HepG2 (cell line): ENCODE measurements at regions not wholly inside any gene's neighbourhood (a gene's known extent, or its start where the extent isn't known, plus 50 kb on each side); places are given as distances from the start of the nearest gene placed in this dataset.

ENCODE experiments used
- ATAC-seq: fragments of 200-7000 bp; cut with Tn5 transposase; 3 replicates; pipeline ENCODE4 v1.9.1; 2020; ENCODE audit warnings: mild to moderate bottlenecking, moderate library complexity
- BruUV-seq: library from RNA; stranded (reverse); fragments of 400-500 nt; replicated peaks from 2 replicates; lab custom pipeline; 2021; lab: Mats Ljungman, UMichigan
- CTCF ChIA-PET: fragments of 300-600 bp; formaldehyde crosslinking; extraction: SDS; loops from one replicate; lab custom pipeline; 2021; ENCODE audit warnings: low total read pairs, inconsistent platforms, low intra/inter-chr PET ratio; lab: Yijun Ruan, JAX
- POLR2A ChIA-PET: fragments of 350-600 bp; sonication (Branson Sonifier 250); formaldehyde crosslinking; loops from one replicate; lab custom pipeline; 2020; ENCODE audit warnings: antibody characterized with exemption, inconsistent platforms; lab: Yijun Ruan, JAX
- DNase-seq: peaks from one replicate; pipeline ENCODE4 v3.0.0-alpha.2; 2015; ENCODE audit warnings: low spot score
- FAIRE-seq: peaks from 3 replicates; lab custom pipeline; 2011; peaks lifted over from hg19 to GRCh38; lab: Jason Lieb, UNC
- H2AFZ ChIP-seq: one replicate; pipeline ENCODE4 v1.6.1; 2011; ENCODE audit warnings: low read length, inconsistent platforms
- H3K27ac ChIP-seq: fragments of 300-600 bp; 3 replicates; pipeline ENCODE4 v1.8.0; 2011; ENCODE audit warnings: mixed run types, mild to moderate bottlenecking, mixed read lengths, low read length, inconsistent platforms; ENCODE audit not compliant: insufficient read depth; ENCODE audit errors: extremely low read length
- H3K27me3 ChIP-seq, 2 experiments: fragments of 200-600 bp in 1 of 2; 2 replicates in 1 of 2; 3 replicates in 1 of 2; pipeline versions ENCODE4 v1.6.0 to v1.8.0; 2011; ENCODE audit warnings: low read length in 2 of 2, mild to moderate bottlenecking in 2 of 2, moderate library complexity in 2 of 2, inconsistent platforms in 1 of 2; ENCODE audit not compliant: insufficient read depth in 2 of 2, control insufficient read depth in 1 of 2
- H3K36me3 ChIP-seq, 2 experiments: fragments of 200-600 bp in 1 of 2; replicated peaks in 1 of 2; 2 replicates in 1 of 2; 3 replicates in 1 of 2; pipeline versions ENCODE4 v1.5.1 to v1.8.0; 2011; ENCODE audit warnings: low read length in 2 of 2, inconsistent platforms in 1 of 2; ENCODE audit not compliant: insufficient read depth in 2 of 2, control insufficient read depth in 1 of 2
- H3K4me1 ChIP-seq: 2 replicates; pipeline ENCODE4 v1.5.1; 2012; ENCODE audit warnings: low read length, inconsistent platforms; ENCODE audit not compliant: insufficient read depth
- H3K4me2 ChIP-seq: 2 replicates; pipeline ENCODE4 v1.6.0; 2011; ENCODE audit warnings: low read depth, low read length, inconsistent platforms
- H3K4me3 ChIP-seq, 3 experiments: fragments of 200-600 bp in 1 of 3; sonication (generic), shearing (Covaris generic) in 1 of 3; replicated peaks in 1 of 3; 2 replicates each; pipeline ENCODE4 v1.5.1; 2011 to 2016; ENCODE audit warnings: low read length in 3 of 3, inconsistent platforms in 2 of 3, low read depth in 2 of 3, mild to moderate bottlenecking in 2 of 3, control low read depth in 1 of 3, mixed read lengths in 1 of 3; ENCODE audit not compliant: insufficient read depth in 1 of 3
- H3K79me2 ChIP-seq: one replicate; pipeline ENCODE4 v1.6.1; 2011; ENCODE audit warnings: low read length, inconsistent platforms; ENCODE audit not compliant: insufficient read depth
- H3K9ac ChIP-seq: 2 replicates; pipeline ENCODE4 v1.6.0; 2011; ENCODE audit warnings: mild to moderate bottlenecking, low read depth, low read length, inconsistent platforms; ENCODE audit not compliant: insufficient read depth
- H3K9me3 ChIP-seq: 2 replicates; pipeline ENCODE4 v1.5.1; 2012; ENCODE audit warnings: mild to moderate bottlenecking, low read length
- H4K20me1 ChIP-seq: 2 replicates; pipeline ENCODE4 v1.6.0; 2011; ENCODE audit warnings: inconsistent platforms, mild to moderate bottlenecking, low read length, moderate library complexity; ENCODE audit not compliant: insufficient read depth
- AGO2 ChIP-seq: fragments of 200-400 bp; formaldehyde crosslinking; optimal IDR thresholded peaks from 2 replicates; pipeline ENCODE3; 2017; ENCODE audit warnings: mild to moderate bottlenecking, low read depth, low read length, moderate library complexity
- AKNA ChIP-seq: sonication (generic); formaldehyde crosslinking; IDR thresholded peaks from 2 replicates; pipeline ENCODE4 v1.4.0; 2020; ENCODE audit warnings: missing genetic modification reagents, borderline replicate concordance
- CCAR2 ChIP-seq: fragments of 200-400 bp; formaldehyde crosslinking; optimal IDR thresholded peaks from 2 replicates; pipeline ENCODE3; 2018; ENCODE audit warnings: low read depth, mild to moderate bottlenecking, low read length, moderate library complexity
- CENPT ChIP-seq: sonication (generic); formaldehyde crosslinking; IDR thresholded peaks from 2 replicates; pipeline ENCODE4 v1.8.0; 2022; ENCODE audit warnings: low read depth, mild to moderate bottlenecking, moderate library complexity, missing genetic modification reagents
- GLMP ChIP-seq: sonication (generic); formaldehyde crosslinking; IDR thresholded peaks from 2 replicates; pipeline ENCODE4 v1.9.0; 2021; ENCODE audit warnings: missing genetic modification reagents, mild to moderate bottlenecking, borderline replicate concordance
- JUND ChIP-seq: sonication (generic); formaldehyde crosslinking; IDR thresholded peaks from 2 replicates; pipeline ENCODE4 v1.8.0; 2022; ENCODE audit warnings: mild to moderate bottlenecking, missing genetic modification reagents
- KDM2A ChIP-seq: sonication (generic); formaldehyde crosslinking; IDR thresholded peaks from 2 replicates; pipeline ENCODE4 v1.4.0; 2020; ENCODE audit warnings: low read depth, missing genetic modification reagents, borderline replicate concordance
- KDM5A ChIP-seq: fragments of 200-600 bp; sonication (generic); IDR thresholded peaks from 2 replicates; pipeline ENCODE4 v1.7.0; 2018; ENCODE audit warnings: antibody characterized with exemption, mild to moderate bottlenecking, low read length, borderline replicate concordance
- NCOR1 ChIP-seq: fragments of 200-600 bp; sonication (generic); IDR thresholded peaks from 2 replicates; pipeline ENCODE4 v1.7.0; 2017; ENCODE audit warnings: antibody characterized with exemption, low read length, borderline replicate concordance
- NKX3-1 ChIP-seq: sonication (generic); formaldehyde crosslinking; IDR thresholded peaks from 2 replicates; pipeline ENCODE4 v1.5.0; 2020; ENCODE audit warnings: missing genetic modification reagents
- PATZ1 ChIP-seq: sonication (generic); formaldehyde crosslinking; IDR thresholded peaks from 2 replicates; pipeline ENCODE4 v1.4.0; 2020; ENCODE audit warnings: missing genetic modification reagents
- SOX13 ChIP-seq, 3 experiments: fragments of 450-650 bp in 1 of 3; sonication (generic) in 1 of 3; formaldehyde crosslinking in 1 of 3; IDR thresholded peaks in 2 of 3; conservative IDR thresholded peaks in 1 of 3; 2 replicates each; pipeline versions ENCODE4 v1.5.0 to v1.6.1; 2016 to 2020; ENCODE audit warnings: antibody characterized with exemption in 1 of 3, mild to moderate bottlenecking in 1 of 3, missing compliant biosample characterization in 1 of 3, missing genetic modification reagents in 1 of 3, moderate library complexity in 1 of 3
- ZNF234 ChIP-seq: sonication (generic); formaldehyde crosslinking; conservative IDR thresholded peaks from 2 replicates; pipeline ENCODE4 v1.5.1; 2020; ENCODE audit warnings: mild to moderate bottlenecking, missing genetic modification reagents
- WGBS: methylation state at CpG from one replicate; pipeline ENCODE4 v1.1.6; 2017; ENCODE audit warnings: low lambda C conversion rate; 5-methylcytosine and 5-hydroxymethylcytosine counted together
- in situ Hi-C: cut with HindIII; loops from 2 replicates; pipeline ENCODE4 v1.10.0; 2017; ENCODE audit warnings: low pct_unique_long_range_greater_than_20kb; ENCODE audit not compliant: extremely low pct_ligation_motif_present
- intact Hi-C: fragments of 100-400 bp; cut with micrococcal nuclease; formaldehyde crosslinking; loops from one replicate; pipeline ENCODE4 v1.10.0; 2022; ENCODE audit not compliant: unreplicated experiment
- TF ChIP-seq, protein P1 (sequence below): IDR thresholded peaks from 2 replicates; pipeline ENCODE4 v1.6.1; 2016; ENCODE audit warnings: low read depth

DNA sequence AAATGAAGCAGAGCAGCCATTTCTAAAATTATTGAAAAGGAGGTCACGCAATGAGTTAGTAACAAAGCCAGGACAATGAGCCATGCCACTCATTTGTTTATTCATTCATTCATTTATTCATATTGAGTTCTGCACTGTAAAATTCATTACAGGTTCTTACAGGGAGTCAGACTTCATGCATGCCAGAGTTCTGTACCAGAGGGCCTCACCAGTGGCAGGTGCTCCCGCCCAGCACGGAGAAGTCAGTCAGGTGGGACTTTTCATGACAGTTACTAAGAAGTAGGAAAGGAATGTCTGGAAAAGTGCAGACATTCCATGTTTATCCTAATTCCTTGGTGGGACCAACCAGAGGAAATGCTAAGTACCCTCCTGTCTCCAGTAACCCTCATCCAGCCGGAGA is 217.5 kb upstream of the BLID start (continued):
- TF ChIP-seq AKNA (no peak), PATZ1 (CRISPR knock-in tag) (no peak), ZNF234 (no peak), SOX13 (IDR thresholded peaks at IDR 0.05) (no peak), SOX13 (CRISPR knock-in tag; conservative IDR thresholded peaks at IDR 0.05 in 1 of 2, IDR thresholded peaks at IDR 0.05 in 1 of 2) (no peak)

GRCh38 chr11:122331079-122331478 is 215.1 kb upstream of the BLID start:
- CTCF ChIA-PET = no interaction called here
- POLR2A ChIA-PET = no interaction called here
- Histone ChIP-seq H3K9me3 (no peaks in the 10 kb centered on the region), H3K4me3 (no peak overlapping the region), H2AFZ (no peak overlapping the region), H3K27me3 (no peaks in the 10 kb centered on the region), H3K9ac (no peak overlapping the region), H3K36me3 (no peaks in the 10 kb centered on the region), H3K4me2 (no peak overlapping the region), H3K79me2 (no peaks in the 10 kb centered on the region), H3K4me1 (no peaks in the 10 kb centered on the region), H3K27ac (no peak overlapping the region), H4K20me1 (no peaks in the 10 kb centered on the region)
- DNase-seq (no peak), FAIRE-seq (no peak), ATAC-seq (no peak)
- 79% methylated on average over 1 of the region's 1 CpG for WGBS
- in situ Hi-C loops = no loop called here
- intact Hi-C loops = no loop called here
- BruUV-seq = no TSS peak
- no peak for TF ChIP-seq CENPT (CRISPR knock-in tag)
- TF ChIP-seq NKX3-1 = no peak
- TF ChIP-seq KDM5A = no peak
- TF ChIP-seq CCAR2 = no peak
- TF ChIP-seq, protein P1, sequence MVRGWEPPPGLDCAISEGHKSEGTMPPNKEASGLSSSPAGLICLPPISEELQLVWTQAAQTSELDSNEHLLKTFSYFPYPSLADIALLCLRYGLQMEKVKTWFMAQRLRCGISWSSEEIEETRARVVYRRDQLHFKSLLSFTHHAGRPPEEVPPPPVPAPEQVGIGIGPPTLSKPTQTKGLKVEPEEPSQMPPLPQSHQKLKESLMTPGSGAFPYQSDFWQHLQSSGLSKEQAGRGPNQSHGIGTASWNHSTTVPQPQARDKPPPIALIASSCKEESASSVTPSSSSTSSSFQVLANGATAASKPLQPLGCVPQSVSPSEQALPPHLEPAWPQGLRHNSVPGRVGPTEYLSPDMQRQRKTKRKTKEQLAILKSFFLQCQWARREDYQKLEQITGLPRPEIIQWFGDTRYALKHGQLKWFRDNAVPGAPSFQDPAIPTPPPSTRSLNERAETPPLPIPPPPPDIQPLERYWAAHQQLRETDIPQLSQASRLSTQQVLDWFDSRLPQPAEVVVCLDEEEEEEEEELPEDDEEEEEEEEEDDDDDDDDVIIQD (CRISPR knock-in tag) = no peak
- TF ChIP-seq AGO2 = no peak
- TF ChIP-seq NCOR1 = no peak
- no peak for TF ChIP-seq GLMP (CRISPR knock-in tag)
- no peak for TF ChIP-seq JUND
- no peak for TF ChIP-seq KDM2A (CRISPR knock-in tag)
